ENCODE measurements at regions not wholly inside any gene's neighbourhood (a gene's known extent, or its start where the extent isn't known, plus 50 kb on each side); places are given as distances from the start of the nearest gene placed in this dataset.

GRCh38 chr14:22105624-22106006 is 432.0 kb upstream of the OR4E1 start:
- Histone ChIP-seq H3K18ac (ENCODE audit: extremely low read depth, low read length) (no peak overlapping the region), H2AK5ac (ENCODE audit: low read depth, low read length) (no peak overlapping the region), H2BK15ac (ENCODE audit: low read length) (no peak overlapping the region), H3K36me3 (ENCODE audit: control insufficient read depth in 2 of 4, insufficient read depth in 4 of 4, low read length in 3 of 4) (no peaks in the 10 kb centered on the region), H3K23ac (ENCODE audit: insufficient read length) (no peak overlapping the region), H2BK20ac (ENCODE audit: low read length) (no peak overlapping the region), H3K27ac (ENCODE audit: low read depth, low read length) (no peak overlapping the region), H3K4me3 (ENCODE audit: extremely low read depth in 1 of 4, insufficient read depth in 2 of 4, low read depth in 3 of 4, low read length in 4 of 4) (no peak overlapping the region), H2AFZ (ENCODE audit: low read length) (no peak overlapping the region), H3K4me1 (replicated peaks in 1 of 4; ENCODE audit: control insufficient read depth in 3 of 4, insufficient read depth in 4 of 4, low read length in 3 of 4) (no peaks in the 10 kb centered on the region), H4K8ac (ENCODE audit: extremely low read depth, insufficient read depth, low read length) (no peak overlapping the region), H3K4ac (replicated peaks; ENCODE audit: insufficient read length, low read depth, low read length) (no peak overlapping the region), H2BK120ac (replicated peaks; ENCODE audit: low read depth, low read length) (no peak overlapping the region), H4K20me1 (replicated peaks in 1 of 2; ENCODE audit: control insufficient read depth in 1 of 2, insufficient read depth in 2 of 2, low read length in 2 of 2) (no peaks in the 10 kb centered on the region), H3K79me2 (ENCODE audit: control insufficient read depth in 1 of 2, insufficient read depth in 2 of 2, low read length in 2 of 2) (no peaks in the 10 kb centered on the region), H3K27me3 (replicated peaks in 1 of 4; ENCODE audit: control insufficient read depth in 3 of 4, extremely low read depth in 1 of 4, insufficient read depth in 3 of 4, low read length in 3 of 4) (no peaks in the 10 kb centered on the region), H3K14ac (ENCODE audit: insufficient read length) (no peak overlapping the region), H3K79me1 (ENCODE audit: low read depth, low read length) (no peaks in the 10 kb centered on the region), H3K9me3 (ENCODE audit: insufficient read depth in 2 of 2, low read depth in 1 of 2, low read length in 1 of 2) (no peaks in the 10 kb centered on the region), H2BK12ac (ENCODE audit: low read depth, low read length) (no peak overlapping the region), H3K9ac (replicated peaks in 1 of 4; ENCODE audit: extremely low read depth in 1 of 4, low read depth in 3 of 4, low read length in 3 of 4) (no peak overlapping the region), H3K56ac (replicated peaks; ENCODE audit: insufficient read length, low read depth, low read length) (no peak overlapping the region), H2BK5ac (ENCODE audit: low read depth, low read length) (no peak overlapping the region), H4K5ac (ENCODE audit: insufficient read length, low read depth, low read length) (no peak overlapping the region), H4K91ac (replicated peaks; ENCODE audit: insufficient read length, low read length) (no peak overlapping the region), H3K23me2 (ENCODE audit: low read depth, low read length) (no peaks in the 10 kb centered on the region), H3K4me2 (ENCODE audit: insufficient read depth in 1 of 2, low read depth in 2 of 2, low read length in 2 of 2) (no peak overlapping the region)
- DNase-seq (ENCODE audit: low read depth in 1 of 2, low spot score in 2 of 2) = no peak
- WGBS, 2 experiments (ENCODE audit: extremely low coverage in 1 of 2, insufficient coverage in 1 of 2, insufficient read length in 1 of 2, insufficient replicate concordance in 2 of 2, low coverage in 1 of 2, low lambda C conversion rate in 2 of 2, missing lambda C conversion rate in 1 of 2) = 88% methylated on average over 4 of the region's 4 CpGs; no CpG with 5 or more reads in 1 of the 2 experiments
- ChIA-PET CTCF (ENCODE audit: partially characterized antibody) (interaction anchor here (0.7 to 2.5 kb wide), 5 partner anchors 10 to 191 kb away, joined by 3 to 11 read pairs (median 3); no protein-coding TSS in a partner anchor), POLR2A (ENCODE audit: partially characterized antibody) (no interaction called here)
- no peak for FAIRE-seq
- no peak for TF ChIP-seq CTCF (IDR thresholded peaks at IDR 0.05; ENCODE audit: control extremely low read depth in 1 of 3, insufficient read depth in 1 of 3, low read depth in 1 of 3, low read length in 3 of 3)
- no peak for TF ChIP-seq TEAD4 (IDR thresholded peaks at IDR 0.05; ENCODE audit: low read depth, low read length)
- no peak for TF ChIP-seq SAP30 (IDR thresholded peaks at IDR 0.05; ENCODE audit: insufficient read depth, insufficient replicate concordance, low read length)
- TF ChIP-seq MAX (IDR thresholded peaks at IDR 0.05) = no peak
- TF ChIP-seq PHF8 (conservative IDR thresholded peaks at IDR 0.05; ENCODE audit: low read depth, low read length) = no peak
- TF ChIP-seq YY1 (IDR thresholded peaks at IDR 0.05; ENCODE audit: low read depth, low read length) = no peak
